IMR-90 (cell line): ENCODE measurements at regions not wholly inside any gene's neighbourhood (a gene's known extent, or its start where the extent isn't known, plus 50 kb on each side); places are given as distances from the start of the nearest gene placed in this dataset.

Experiments used
- CEBPB ChIP-seq: IDR thresholded peaks from 2 replicates; pipeline ENCODE4 v1.6.1; 2012; ENCODE audit warnings: low read depth, low read length, improper control_type of control experiment
- MAZ ChIP-seq: IDR thresholded peaks from 2 replicates; pipeline ENCODE4 v1.6.1; 2012; ENCODE audit warnings: low read depth, mild to moderate bottlenecking, low read length, improper control_type of control experiment, moderate library complexity, borderline replicate concordance
- POLR2A ChIP-seq: IDR thresholded peaks from 2 replicates; pipeline ENCODE4 v1.6.1; 2012; ENCODE audit warnings: mild to moderate bottlenecking, low read depth, low read length
- TF ChIP-seq, protein P1 (sequence below): conservative IDR thresholded peaks from 2 replicates; pipeline ENCODE4 v1.5.1; 2012; ENCODE audit warnings: mild to moderate bottlenecking, low read depth, low read length, improper control_type of control experiment

DNA sequence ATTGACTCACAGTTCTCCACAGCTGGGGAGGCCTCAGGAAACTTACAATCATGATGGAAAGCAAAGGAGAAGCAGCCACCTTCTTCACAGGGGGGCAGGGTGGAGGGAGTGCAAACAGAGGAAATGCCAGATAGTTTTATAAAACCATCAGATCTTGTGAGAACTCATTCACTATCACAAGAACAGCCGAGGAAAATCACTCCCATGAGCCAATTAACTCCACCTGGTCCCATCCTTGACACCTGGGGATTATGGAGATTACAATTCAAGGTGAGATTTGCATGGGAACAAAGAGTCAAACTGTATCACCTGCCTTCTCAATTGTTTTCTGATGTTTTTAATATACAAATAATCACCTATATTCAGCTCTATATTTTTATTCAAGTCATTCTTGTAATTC, 1527.3 kb upstream of the GOT2 start:
- TF ChIP-seq, protein P1, sequence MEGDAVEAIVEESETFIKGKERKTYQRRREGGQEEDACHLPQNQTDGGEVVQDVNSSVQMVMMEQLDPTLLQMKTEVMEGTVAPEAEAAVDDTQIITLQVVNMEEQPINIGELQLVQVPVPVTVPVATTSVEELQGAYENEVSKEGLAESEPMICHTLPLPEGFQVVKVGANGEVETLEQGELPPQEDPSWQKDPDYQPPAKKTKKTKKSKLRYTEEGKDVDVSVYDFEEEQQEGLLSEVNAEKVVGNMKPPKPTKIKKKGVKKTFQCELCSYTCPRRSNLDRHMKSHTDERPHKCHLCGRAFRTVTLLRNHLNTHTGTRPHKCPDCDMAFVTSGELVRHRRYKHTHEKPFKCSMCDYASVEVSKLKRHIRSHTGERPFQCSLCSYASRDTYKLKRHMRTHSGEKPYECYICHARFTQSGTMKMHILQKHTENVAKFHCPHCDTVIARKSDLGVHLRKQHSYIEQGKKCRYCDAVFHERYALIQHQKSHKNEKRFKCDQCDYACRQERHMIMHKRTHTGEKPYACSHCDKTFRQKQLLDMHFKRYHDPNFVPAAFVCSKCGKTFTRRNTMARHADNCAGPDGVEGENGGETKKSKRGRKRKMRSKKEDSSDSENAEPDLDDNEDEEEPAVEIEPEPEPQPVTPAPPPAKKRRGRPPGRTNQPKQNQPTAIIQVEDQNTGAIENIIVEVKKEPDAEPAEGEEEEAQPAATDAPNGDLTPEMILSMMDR = no peak
- TF ChIP-seq CEBPB (no peak), MAZ (no peak), POLR2A (no peak)
